ENCODE measurements at regions not wholly inside any gene's neighbourhood (a gene's known extent, or its start where the extent isn't known, plus 50 kb on each side); places are given as distances from the start of the nearest gene placed in this dataset.

DNA sequence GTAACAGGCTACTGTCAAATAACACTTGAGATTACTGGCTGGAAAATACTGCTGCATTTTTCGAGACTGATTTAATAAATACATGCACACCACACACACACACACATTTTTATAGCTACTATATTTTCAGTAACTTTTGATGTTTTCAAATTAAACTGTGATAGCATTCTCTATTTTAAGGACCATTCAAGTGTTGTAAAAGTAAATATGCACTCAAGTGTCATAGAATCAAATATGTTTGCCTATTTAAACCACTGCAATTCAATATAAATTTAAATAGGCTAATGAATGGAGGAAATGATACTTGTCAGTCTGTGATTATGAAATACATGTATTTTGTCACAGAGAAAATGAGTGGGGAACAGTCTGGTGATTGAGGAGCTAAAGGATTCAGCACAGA is 86.7 kb upstream of the TUBA3C start:
- no CpG with 5 or more reads among the region's 1 CpG for WGBS (ENCODE audit: extremely low coverage, insufficient coverage, insufficient read length)
- Histone ChIP-seq H3K4ac (ENCODE audit: low read depth, low read length) (no peak overlapping the region), H3K14ac (ENCODE audit: low read length) (no peak overlapping the region), H3K27ac (ENCODE audit: low read depth, low read length) (no peak overlapping the region), H2BK120ac (ENCODE audit: insufficient read depth, low read length, poor library complexity) (no peak overlapping the region), H3K18ac (ENCODE audit: low read length) (no peak overlapping the region), H4K12ac (ENCODE audit: low read depth, low read length) (no peak overlapping the region), H2BK5ac (ENCODE audit: low read depth, low read length, poor library complexity) (no peak overlapping the region), H3K23ac (ENCODE audit: low read length) (no peak overlapping the region), H2AK5ac (ENCODE audit: low read length) (no peak overlapping the region), H4K8ac (ENCODE audit: low read depth, low read length) (no peak overlapping the region), H2BK12ac (ENCODE audit: low read length) (no peak overlapping the region), H2AFZ (ENCODE audit: insufficient read depth, low read length, poor library complexity) (no peak overlapping the region), H3K79me1 (ENCODE audit: low read length) (no peaks in the 10 kb centered on the region), H3K36me3 (ENCODE audit: control insufficient read depth in 1 of 2, insufficient read depth in 2 of 2, low read length in 2 of 2) (no peaks in the 10 kb centered on the region), H3K4me3 (ENCODE audit: low read depth, low read length) (no peak overlapping the region), H3K79me2 (ENCODE audit: control insufficient read depth, insufficient read depth, low read length, poor library complexity) (no peaks in the 10 kb centered on the region), H3K27me3 (ENCODE audit: insufficient read depth, low read length) (no peaks in the 10 kb centered on the region), H4K91ac (ENCODE audit: low read depth, low read length) (no peak overlapping the region), H3K4me2 (ENCODE audit: low read length) (no peak overlapping the region), H3K4me1 (ENCODE audit: control insufficient read depth in 1 of 2, insufficient read depth in 2 of 2, low read length in 2 of 2) (no peaks in the 10 kb centered on the region), H3K9me3 (ENCODE audit: insufficient read depth, low read depth, low read length) (peaks cover 12% of the 10 kb centered on the region), H3K9ac (ENCODE audit: low read length) (no peak overlapping the region)
- DNase-seq = no peak

DNA sequence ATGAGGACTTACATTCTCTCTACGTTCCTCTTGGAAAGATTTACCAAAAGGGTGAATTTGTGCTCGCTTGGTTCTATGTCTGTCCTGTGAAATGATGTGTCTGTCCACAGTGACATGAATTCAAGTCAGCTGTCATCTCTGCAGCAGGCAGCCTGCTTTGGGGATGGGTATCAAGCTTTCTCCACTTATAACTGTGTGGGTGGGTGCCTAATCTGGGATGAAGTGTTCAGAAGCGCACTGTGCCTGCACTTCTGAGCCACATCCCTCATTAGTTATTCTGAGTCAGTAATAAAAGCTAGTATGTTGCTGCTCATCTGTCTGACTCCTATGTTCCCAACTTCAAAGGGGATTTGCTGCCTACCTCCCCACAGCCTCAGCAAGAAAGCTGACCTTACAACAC is 86.1 kb upstream of the TUBA3C start:
- no peak overlapping the region for H2BK120ac ChIP-seq (ENCODE audit: insufficient read depth, low read length, poor library complexity)
- no CpG with 5 or more reads among the region's 3 CpGs for WGBS (ENCODE audit: extremely low coverage, insufficient coverage, insufficient read length)
- H3K27me3 ChIP-seq (ENCODE audit: insufficient read depth, low read length) = no peaks in the 10 kb centered on the region
- H3K9ac ChIP-seq (ENCODE audit: low read length) = no peak overlapping the region
- no peak overlapping the region for H2BK12ac ChIP-seq (ENCODE audit: low read length)
- H2AFZ ChIP-seq (ENCODE audit: insufficient read depth, low read length, poor library complexity) = no peak overlapping the region
- no peak overlapping the region for H3K4me3 ChIP-seq (ENCODE audit: low read depth, low read length)
- DNase-seq = no peak
- H3K9me3 ChIP-seq (ENCODE audit: insufficient read depth, low read depth, low read length) = peaks cover 13% of the 10 kb centered on the region
- H4K8ac ChIP-seq (ENCODE audit: low read depth, low read length) = no peak overlapping the region
- no peaks in the 10 kb centered on the region for H3K79me1 ChIP-seq (ENCODE audit: low read length)
- H3K14ac ChIP-seq (ENCODE audit: low read length) = no peak overlapping the region
- no peak overlapping the region for H4K91ac ChIP-seq (ENCODE audit: low read depth, low read length)
- H3K4ac ChIP-seq (ENCODE audit: low read depth, low read length) = no peak overlapping the region
- no peak overlapping the region for H3K23ac ChIP-seq (ENCODE audit: low read length)
- H3K4me1 ChIP-seq (ENCODE audit: control insufficient read depth in 1 of 2, insufficient read depth in 2 of 2, low read length in 2 of 2) = no peaks in the 10 kb centered on the region
- H3K27ac ChIP-seq (ENCODE audit: low read depth, low read length) = no peak overlapping the region
- no peak overlapping the region for H3K4me2 ChIP-seq (ENCODE audit: low read length)
- no peaks in the 10 kb centered on the region for H3K36me3 ChIP-seq (ENCODE audit: control insufficient read depth in 1 of 2, insufficient read depth in 2 of 2, low read length in 2 of 2)
- no peaks in the 10 kb centered on the region for H3K79me2 ChIP-seq (ENCODE audit: control insufficient read depth, insufficient read depth, low read length, poor library complexity)
- no peak overlapping the region for H2BK5ac ChIP-seq (ENCODE audit: low read depth, low read length, poor library complexity)
- H2AK5ac ChIP-seq (ENCODE audit: low read length) = no peak overlapping the region
- no peak overlapping the region for H4K12ac ChIP-seq (ENCODE audit: low read depth, low read length)
- no peak overlapping the region for H3K18ac ChIP-seq (ENCODE audit: low read length)

DNA sequence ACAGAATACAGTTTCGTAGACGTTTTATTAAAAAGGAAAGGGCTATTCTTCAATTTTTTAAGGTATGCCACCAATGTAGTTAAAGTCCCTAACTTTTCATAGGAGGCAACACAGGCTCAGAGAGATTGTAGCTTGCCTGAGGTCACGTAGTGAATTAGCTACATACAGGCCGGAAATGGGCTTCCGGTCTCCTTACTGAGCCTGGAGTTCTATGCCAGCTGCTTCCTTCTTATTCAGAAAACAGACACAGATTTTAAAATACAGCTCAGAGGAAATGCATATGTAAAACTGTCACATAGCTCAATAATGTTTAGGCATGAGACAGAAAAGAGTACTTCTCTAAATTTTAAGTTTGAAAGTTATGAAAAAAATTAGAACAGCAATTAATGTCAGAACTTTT is 85.4 kb upstream of the TUBA3C start:
- Histone ChIP-seq H3K4ac (ENCODE audit: low read depth, low read length) (no peak overlapping the region), H3K4me3 (ENCODE audit: low read depth, low read length) (no peak overlapping the region), H2BK120ac (ENCODE audit: insufficient read depth, low read length, poor library complexity) (no peak overlapping the region), H3K4me1 (ENCODE audit: control insufficient read depth in 1 of 2, insufficient read depth in 2 of 2, low read length in 2 of 2) (no peaks in the 10 kb centered on the region), H3K18ac (ENCODE audit: low read length) (no peak overlapping the region), H2BK5ac (ENCODE audit: low read depth, low read length, poor library complexity) (no peak overlapping the region), H3K9ac (ENCODE audit: low read length) (no peak overlapping the region), H4K8ac (ENCODE audit: low read depth, low read length) (no peak overlapping the region), H2BK12ac (ENCODE audit: low read length) (no peak overlapping the region), H3K14ac (ENCODE audit: low read length) (no peak overlapping the region), H3K79me1 (ENCODE audit: low read length) (no peaks in the 10 kb centered on the region), H3K9me3 (ENCODE audit: insufficient read depth, low read depth, low read length) (peaks cover 13% of the 10 kb centered on the region), H3K4me2 (ENCODE audit: low read length) (no peak overlapping the region), H3K23ac (ENCODE audit: low read length) (no peak overlapping the region), H3K27me3 (ENCODE audit: insufficient read depth, low read length) (no peaks in the 10 kb centered on the region), H2AK5ac (ENCODE audit: low read length) (no peak overlapping the region), H2AFZ (ENCODE audit: insufficient read depth, low read length, poor library complexity) (no peak overlapping the region), H3K27ac (ENCODE audit: low read depth, low read length) (no peak overlapping the region), H3K36me3 (ENCODE audit: control insufficient read depth in 1 of 2, insufficient read depth in 2 of 2, low read length in 2 of 2) (no peaks in the 10 kb centered on the region), H3K79me2 (ENCODE audit: control insufficient read depth, insufficient read depth, low read length, poor library complexity) (no peaks in the 10 kb centered on the region), H4K91ac (ENCODE audit: low read depth, low read length) (no peak overlapping the region), H4K12ac (ENCODE audit: low read depth, low read length) (no peak overlapping the region)
- WGBS (ENCODE audit: extremely low coverage, insufficient coverage, insufficient read length) = no CpG with 5 or more reads among the region's 5 CpGs
- no peak for DNase-seq

DNA sequence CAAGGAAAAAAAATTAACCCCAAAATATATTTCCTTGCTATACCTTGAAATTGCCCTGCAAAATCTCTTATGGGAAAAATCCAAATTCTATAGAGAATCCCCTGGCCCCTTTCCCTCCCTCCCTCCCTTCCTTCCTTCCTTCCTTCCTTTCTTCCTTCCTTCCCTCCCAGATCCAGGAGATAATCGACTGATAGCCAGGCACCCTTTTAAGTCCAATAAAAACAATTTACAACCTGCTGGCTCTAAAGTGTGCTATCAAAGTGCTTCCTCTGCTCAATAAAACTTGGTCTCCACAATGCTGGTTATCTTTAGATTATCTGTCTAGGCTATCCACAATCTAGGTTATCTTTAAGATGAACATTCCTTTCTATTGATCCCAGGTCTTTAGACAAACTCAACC is 83.1 kb upstream of the TUBA3C start:
- Histone ChIP-seq H3K4ac (ENCODE audit: low read depth, low read length) (no peak overlapping the region), H4K12ac (ENCODE audit: low read depth, low read length) (no peak overlapping the region), H2BK120ac (ENCODE audit: insufficient read depth, low read length, poor library complexity) (no peak overlapping the region), H3K14ac (ENCODE audit: low read length) (no peak overlapping the region), H3K27ac (ENCODE audit: low read depth, low read length) (no peak overlapping the region), H3K9ac (ENCODE audit: low read length) (no peak overlapping the region), H2AFZ (ENCODE audit: insufficient read depth, low read length, poor library complexity) (no peak overlapping the region), H3K27me3 (ENCODE audit: insufficient read depth, low read length) (no peaks in the 10 kb centered on the region), H2AK5ac (ENCODE audit: low read length) (no peak overlapping the region), H3K4me1 (ENCODE audit: control insufficient read depth in 1 of 2, insufficient read depth in 2 of 2, low read length in 2 of 2) (no peaks in the 10 kb centered on the region), H3K79me1 (ENCODE audit: low read length) (no peaks in the 10 kb centered on the region), H3K36me3 (ENCODE audit: control insufficient read depth in 1 of 2, insufficient read depth in 2 of 2, low read length in 2 of 2) (no peaks in the 10 kb centered on the region), H3K4me2 (ENCODE audit: low read length) (no peak overlapping the region), H3K4me3 (ENCODE audit: low read depth, low read length) (no peak overlapping the region), H3K9me3 (ENCODE audit: insufficient read depth, low read depth, low read length) (peaks cover 6% of the 10 kb centered on the region), H3K79me2 (ENCODE audit: control insufficient read depth, insufficient read depth, low read length, poor library complexity) (no peaks in the 10 kb centered on the region), H2BK12ac (ENCODE audit: low read length) (no peak overlapping the region), H2BK5ac (ENCODE audit: low read depth, low read length, poor library complexity) (no peak overlapping the region), H4K8ac (ENCODE audit: low read depth, low read length) (no peak overlapping the region), H4K91ac (ENCODE audit: low read depth, low read length) (no peak overlapping the region), H3K23ac (ENCODE audit: low read length) (no peak overlapping the region), H3K18ac (ENCODE audit: low read length) (no peak overlapping the region)
- WGBS (ENCODE audit: extremely low coverage, insufficient coverage, insufficient read length) = no CpG with 5 or more reads among the region's 1 CpG
- DNase-seq = no peak

Measured in trophoblast cell (in vitro differentiated cells and primary cell).